Ramos (cell line): ENCODE measurements at regions not wholly inside any gene's neighbourhood (a gene's known extent, or its start where the extent isn't known, plus 50 kb on each side); places are given as distances from the start of the nearest gene placed in this dataset.

Experiments used
- in situ Hi-C: fragments of 300-500 bp; cut with MboI; formaldehyde crosslinking; loops from one replicate; pipeline ENCODE4 v1.14.3; 2022; ENCODE audit warnings: low sequenced_read_pairs; ENCODE audit not compliant: unreplicated experiment

GRCh38 chr2:120785228-120785966 is 49.7 kb downstream of the GLI2 start:
- in situ Hi-C loops = no loop called here

GRCh38 chr2:120786038-120786960 is 50.6 kb downstream of the GLI2 start:
- in situ Hi-C loops = no loop called here

GRCh38 chr2:120787111-120787821 is 51.6 kb downstream of the GLI2 start:
- in situ Hi-C loops = no loop called here

- in situ Hi-C loops = no loop called here
Measured at GRCh38 chr2:120787822-120788700, 52.4 kb downstream of the GLI2 start.

- in situ Hi-C loops = no loop called here
Measured at GRCh38 chr2:120791243-120791961, 55.7 kb downstream of the GLI2 start.

GRCh38 chr2:120791962-120792297 is 56.3 kb downstream of the GLI2 start:
- in situ Hi-C loops = no loop called here

GRCh38 chr2:120793682-120794403 is 58.2 kb downstream of the GLI2 start:
- in situ Hi-C loops = no loop called here

- in situ Hi-C loops = no loop called here
Measured at GRCh38 chr2:120794716-120795115, 59.0 kb downstream of the GLI2 start.

- in situ Hi-C loops = no loop called here
Measured at GRCh38 chr2:120796094-120796493, 60.4 kb downstream of the GLI2 start.

- in situ Hi-C loops = no loop called here
Measured at GRCh38 chr2:120797421-120798221, 62.0 kb downstream of the GLI2 start.

- in situ Hi-C loops = no loop called here
Measured at GRCh38 chr2:120798567-120799247, 63.0 kb downstream of the GLI2 start.

- in situ Hi-C loops = no loop called here
Measured at GRCh38 chr2:120802158-120802557, 66.5 kb downstream of the GLI2 start.

- in situ Hi-C loops = no loop called here
Measured at GRCh38 chr2:120802867-120803484, 67.3 kb downstream of the GLI2 start.

- in situ Hi-C loops = no loop called here
Measured at GRCh38 chr2:120803764-120804335, 68.2 kb downstream of the GLI2 start.

- in situ Hi-C loops = no loop called here
Measured at GRCh38 chr2:120804459-120804858, 68.8 kb downstream of the GLI2 start.

GRCh38 chr2:120805011-120805410 is 69.3 kb downstream of the GLI2 start:
- in situ Hi-C loops = no loop called here

- in situ Hi-C loops = no loop called here
Measured at GRCh38 chr2:120805602-120806001, 69.9 kb downstream of the GLI2 start.
